Smooth muscle cell (in vitro differentiated cells): ENCODE measurements at regions not wholly inside any gene's neighbourhood (a gene's known extent, or its start where the extent isn't known, plus 50 kb on each side); places are given as distances from the start of the nearest gene placed in this dataset.

Experiments
- DNase-seq: peaks from one replicate; lab custom pipeline; 2025; ENCODE audit not compliant: unreplicated experiment; lab: John Stamatoyannopoulos, UW
- H2AFZ ChIP-seq: fragments of 200-600 bp; sonication (generic); 2 replicates; pipeline ENCODE4 v1.6.0; 2016; ENCODE audit warnings: antibody characterized with exemption, low read depth, mild to moderate bottlenecking
- H3F3A ChIP-seq: fragments of 200-600 bp; sonication (generic); 2 replicates; pipeline ENCODE4 v1.6.0; 2017; ENCODE audit warnings: antibody characterized with exemption, low read depth
- H3K27ac ChIP-seq: fragments of 200-600 bp; sonication (generic); 2 replicates; pipeline ENCODE4 v1.5.1; 2016; ENCODE audit warnings: low read depth, mild to moderate bottlenecking
- H3K27me3 ChIP-seq: fragments of 200-600 bp; sonication (generic); 2 replicates; pipeline ENCODE4 v1.6.1; 2016; ENCODE audit warnings: low read depth, mild to moderate bottlenecking
- H3K36me3 ChIP-seq: fragments of 200-600 bp; sonication (generic); 2 replicates; pipeline ENCODE4 v1.5.1; 2016; ENCODE audit warnings: low read depth
- H3K4me1 ChIP-seq: fragments of 200-600 bp; sonication (generic); 2 replicates; pipeline ENCODE4 v1.5.1; 2016; ENCODE audit warnings: low read depth
- H3K4me2 ChIP-seq: fragments of 200-600 bp; sonication (generic); 2 replicates; pipeline ENCODE4 v1.6.0; 2016; ENCODE audit warnings: mild to moderate bottlenecking
- H3K4me3 ChIP-seq: fragments of 200-600 bp; sonication (generic); 2 replicates; pipeline ENCODE4 v1.5.1; 2016; ENCODE audit warnings: mild to moderate bottlenecking
- H3K79me2 ChIP-seq: fragments of 200-600 bp; sonication (generic); 2 replicates; pipeline ENCODE4 v1.6.0; 2016; ENCODE audit warnings: low read depth, mild to moderate bottlenecking
- H3K9ac ChIP-seq: fragments of 200-600 bp; sonication (generic); 2 replicates; pipeline ENCODE4 v1.6.0; 2016; ENCODE audit warnings: low read depth
- H3K9me3 ChIP-seq: fragments of 200-600 bp; sonication (generic); replicated peaks from 2 replicates; pipeline ENCODE4 v1.5.1; 2016; ENCODE audit warnings: low read depth
- H4K20me1 ChIP-seq: fragments of 200-600 bp; sonication (generic); 2 replicates; pipeline ENCODE4 v1.6.0; 2016; ENCODE audit warnings: low read depth
- CTCF ChIP-seq: fragments of 200-600 bp; sonication (generic); IDR thresholded peaks from 2 replicates; pipeline ENCODE4 v1.5.1; 2017; ENCODE audit warnings: borderline replicate concordance, mild to moderate bottlenecking, antibody characterized with exemption; ENCODE audit not compliant: insufficient read depth, poor library complexity, severe bottlenecking
- WGBS: methylation state at CpG from one replicate; pipeline ENCODE4 v1.1.7; 2016; ENCODE audit warnings: low lambda C conversion rate; 5-methylcytosine and 5-hydroxymethylcytosine counted together

GRCh38 chr4:138698641-138699040 lies 316.9 kb upstream of the NOCT start:
- Histone ChIP-seq H3K4me3 (no peak overlapping the region), H2AFZ (peak overlapping the region; percentile 31), H3K9ac (no peak overlapping the region), H3K36me3 (no peaks in the 10 kb centered on the region), H3K27me3 (no peaks in the 10 kb centered on the region), H3K4me2 (peak overlapping the region; percentile 78), H3K4me1 (peaks cover 13% of the 10 kb centered on the region), H3F3A (peaks cover 15% of the 10 kb centered on the region), H3K27ac (peak overlapping the region; percentile 84), H3K79me2 (no peaks in the 10 kb centered on the region), H4K20me1 (no peaks in the 10 kb centered on the region), H3K9me3 (no peaks in the 10 kb centered on the region)
- no peak for DNase-seq
- TF ChIP-seq CTCF: no peak
- 54% methylated on average over 3 of the region's 3 CpGs for WGBS

GRCh38 chr4:138697851-138698250 lies 317.7 kb upstream of the NOCT start:
- Histone ChIP-seq H3K4me3 (no peak overlapping the region), H3K4me1 (peaks cover 13% of the 10 kb centered on the region), H3K4me2 (peak overlapping the region; percentile 78), H3K79me2 (no peaks in the 10 kb centered on the region), H2AFZ (no peak overlapping the region), H3K9ac (no peak overlapping the region), H3K36me3 (no peaks in the 10 kb centered on the region), H3K27ac (peak overlapping the region; percentile 84), H3F3A (peaks cover 15% of the 10 kb centered on the region), H3K9me3 (no peaks in the 10 kb centered on the region), H4K20me1 (no peaks in the 10 kb centered on the region), H3K27me3 (no peaks in the 10 kb centered on the region)
- DNase-seq: no peak
- no peak for TF ChIP-seq CTCF
- 22% methylated on average over 1 of the region's 1 CpG for WGBS

DNA sequence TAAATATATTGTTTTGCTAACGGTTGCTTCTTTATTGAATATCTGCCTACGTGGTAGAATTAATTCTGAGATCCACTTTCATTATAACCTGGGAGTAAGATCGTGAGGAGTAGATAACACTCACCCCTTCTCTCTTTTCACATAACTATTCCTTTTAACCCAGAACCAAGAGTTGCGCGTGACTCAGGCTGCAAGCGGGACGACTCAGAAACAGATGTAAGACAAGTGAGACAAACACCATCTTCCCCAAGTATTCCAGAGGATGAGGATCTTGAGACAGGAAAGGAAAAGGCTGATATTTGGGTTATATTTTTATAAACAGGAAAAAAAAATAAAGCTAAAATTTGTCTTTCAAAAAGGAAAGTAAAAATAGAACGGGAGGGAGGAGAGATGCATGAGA lies 318.8 kb upstream of the NOCT start:
- no peak overlapping the region for H3K9ac ChIP-seq
- no peak for DNase-seq
- no peak overlapping the region for H3K4me3 ChIP-seq
- peaks cover 10% of the 10 kb centered on the region for H3F3A ChIP-seq
- no peaks in the 10 kb centered on the region for H3K27me3 ChIP-seq
- peak overlapping the region; percentile 32 for H2AFZ ChIP-seq
- no peaks in the 10 kb centered on the region for H3K79me2 ChIP-seq
- H3K27ac ChIP-seq: peak overlapping the region; percentile 84
- peaks cover 13% of the 10 kb centered on the region for H3K4me1 ChIP-seq
- peak overlapping the region; percentile 78 for H3K4me2 ChIP-seq
- no peaks in the 10 kb centered on the region for H4K20me1 ChIP-seq
- H3K36me3 ChIP-seq: no peaks in the 10 kb centered on the region
- no peak for TF ChIP-seq CTCF
- 48% methylated on average over 8 of the region's 8 CpGs for WGBS
- H3K9me3 ChIP-seq: no peaks in the 10 kb centered on the region

DNA sequence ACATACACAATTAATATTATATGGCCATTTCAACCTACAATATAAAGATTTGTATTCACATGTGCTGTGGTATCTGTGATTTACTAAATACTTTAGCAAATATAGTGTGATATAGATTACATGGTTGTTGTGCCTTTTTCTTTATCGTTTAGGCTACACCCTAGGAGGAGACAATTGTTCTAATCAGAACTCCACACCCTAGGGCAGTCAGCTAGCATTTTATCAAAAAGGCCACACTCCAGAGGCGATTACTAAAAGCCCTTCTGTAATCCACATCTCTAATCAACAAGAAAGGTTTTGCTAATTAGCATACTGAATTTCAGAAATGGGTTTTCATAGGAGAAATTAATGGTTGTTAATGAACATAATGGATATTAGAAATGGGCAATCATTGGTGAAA lies 319.5 kb upstream of the NOCT start:
- Histone ChIP-seq H3K27ac (no peak overlapping the region), H3K36me3 (no peaks in the 10 kb centered on the region), H2AFZ (no peak overlapping the region), H3K4me3 (no peak overlapping the region), H3K4me2 (no peak overlapping the region), H3K27me3 (no peaks in the 10 kb centered on the region), H4K20me1 (no peaks in the 10 kb centered on the region), H3K79me2 (no peaks in the 10 kb centered on the region), H3K9ac (no peak overlapping the region), H3K4me1 (peaks cover 13% of the 10 kb centered on the region), H3F3A (peaks cover 10% of the 10 kb centered on the region), H3K9me3 (no peaks in the 10 kb centered on the region)
- TF ChIP-seq CTCF: no peak
- no peak for DNase-seq
- 53% methylated on average over 2 of the region's 2 CpGs for WGBS
